GM18909 (cell line): ENCODE measurements at regions not wholly inside any gene's neighbourhood (a gene's known extent, or its start where the extent isn't known, plus 50 kb on each side); places are given as distances from the start of the nearest gene placed in this dataset.

ENCODE experiments used
- ATAC-seq: cut with Tn5 transposase; IDR thresholded peaks from one replicate; pipeline ENCODE4 v1.9.1; 2021; ENCODE audit warnings: mild to moderate bottlenecking; ENCODE audit not compliant: unreplicated experiment, poor library complexity

GRCh38 chr9:99361817-99362216 is 139.7 kb downstream of the SEC61B start:
- no peak for ATAC-seq

GRCh38 chr9:99362321-99362720 is 140.2 kb downstream of the SEC61B start:
- ATAC-seq: no peak

DNA sequence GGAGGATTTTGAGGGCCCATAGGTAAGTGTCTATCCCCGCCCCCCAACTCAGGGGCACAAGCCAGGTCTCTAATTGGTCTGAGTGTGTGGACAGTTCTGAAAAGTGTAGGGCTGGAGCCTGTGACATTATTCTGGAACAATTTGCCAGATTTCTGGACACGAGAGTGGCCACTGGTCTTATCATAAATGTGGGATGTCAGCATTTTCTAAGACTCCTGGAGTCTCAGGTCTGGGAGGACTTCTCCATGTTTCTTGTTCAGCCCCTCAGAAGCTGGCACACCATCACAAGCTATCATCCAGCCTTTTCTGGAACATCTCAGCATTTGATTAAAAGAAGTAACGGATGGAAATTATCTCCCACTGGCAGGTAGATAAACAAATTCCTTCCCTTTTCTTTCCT is 141.4 kb downstream of the SEC61B start:
- ATAC-seq: no peak

DNA sequence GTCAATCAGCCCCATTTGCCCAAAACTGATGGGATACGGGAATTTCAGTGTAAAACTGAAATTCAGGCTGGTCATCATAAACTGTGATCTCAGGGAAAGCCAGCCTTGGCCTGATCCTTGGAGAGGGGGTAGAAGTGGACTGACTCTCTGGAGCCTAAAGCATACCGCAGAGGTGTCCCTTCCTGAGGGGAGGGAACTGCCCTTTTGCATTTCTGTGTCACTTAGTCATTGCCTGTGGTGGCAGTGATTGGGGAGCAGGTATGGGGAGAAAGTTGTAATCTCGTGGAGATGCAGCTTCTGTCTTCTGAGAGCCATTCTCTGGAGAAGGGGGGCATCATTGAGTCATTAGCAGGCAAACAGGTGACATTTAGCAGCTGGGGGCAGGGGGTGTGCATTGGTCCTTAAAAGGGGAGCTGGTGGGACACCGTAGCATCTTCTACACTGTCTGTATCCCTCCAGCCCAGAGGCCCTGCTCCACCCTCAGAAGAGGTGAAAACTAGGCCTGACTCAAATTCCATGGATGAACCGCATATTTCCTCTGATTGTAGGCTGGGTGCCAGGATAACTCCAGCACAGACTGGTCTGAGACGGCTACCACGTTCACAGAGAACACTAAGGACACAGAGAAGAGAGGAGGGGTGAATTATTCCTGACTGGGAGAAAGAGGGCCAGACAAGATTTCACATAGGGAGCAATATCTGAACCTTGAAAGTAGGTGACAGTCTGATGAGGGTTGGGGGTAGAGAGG is 143.3 kb downstream of the SEC61B start:
- ATAC-seq: no peak

GRCh38 chr9:99366183-99366582 is 144.1 kb downstream of the SEC61B start:
- ATAC-seq: no peak

GRCh38 chr9:99366621-99367020 is 144.5 kb downstream of the SEC61B start:
- ATAC-seq: no peak

DNA sequence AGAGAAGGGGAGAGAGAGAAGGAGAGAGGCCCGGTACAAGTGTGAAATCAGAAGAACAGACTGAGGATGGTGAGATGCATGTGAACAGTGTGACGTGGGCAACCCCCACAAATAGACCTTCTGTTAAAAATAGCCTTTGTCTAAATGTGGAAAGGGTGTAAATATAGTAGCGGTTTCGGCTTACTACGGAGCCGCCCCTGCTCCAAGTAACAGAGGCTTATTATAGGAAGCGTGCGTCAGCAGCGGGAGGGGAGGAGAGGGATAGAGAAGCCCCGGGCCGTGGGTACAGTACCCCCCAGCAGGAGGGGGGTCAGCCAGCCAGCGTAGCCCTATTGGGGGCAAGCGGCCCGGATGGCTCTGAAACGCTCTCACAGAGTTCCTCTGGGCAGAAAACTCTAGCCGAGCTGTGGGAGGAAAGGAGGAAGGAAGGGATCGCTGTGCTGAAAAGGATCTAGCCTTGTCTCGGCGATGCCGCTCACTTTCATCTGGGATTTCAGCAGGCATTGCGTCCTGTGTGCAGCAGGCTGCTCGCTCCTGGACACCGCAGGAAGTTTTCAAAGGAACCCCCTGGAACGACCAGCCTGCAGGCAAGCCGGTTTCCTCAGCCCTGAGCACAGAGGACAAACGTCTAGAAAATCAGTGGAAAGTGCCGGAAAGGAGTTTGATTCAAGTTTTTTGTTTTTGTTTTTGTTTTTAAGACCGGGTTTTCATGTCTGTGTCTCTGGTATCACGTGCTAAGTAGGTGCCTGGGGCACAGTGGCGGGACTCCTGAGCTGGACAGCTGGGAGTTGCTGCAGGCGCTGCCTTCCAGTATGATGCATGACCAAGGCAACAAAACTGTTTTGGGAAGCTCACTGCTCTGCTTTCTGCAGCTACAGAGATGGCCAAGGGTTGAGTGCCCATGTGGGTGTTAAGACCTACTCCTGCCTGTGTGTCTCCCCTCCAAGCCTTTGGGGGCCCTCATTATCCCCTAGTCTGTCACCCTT is 146.6 kb downstream of the SEC61B start:
- ATAC-seq: peak; percentile 72

GRCh38 chr9:99369327-99369722 is 147.2 kb downstream of the SEC61B start:
- no peak for ATAC-seq

DNA sequence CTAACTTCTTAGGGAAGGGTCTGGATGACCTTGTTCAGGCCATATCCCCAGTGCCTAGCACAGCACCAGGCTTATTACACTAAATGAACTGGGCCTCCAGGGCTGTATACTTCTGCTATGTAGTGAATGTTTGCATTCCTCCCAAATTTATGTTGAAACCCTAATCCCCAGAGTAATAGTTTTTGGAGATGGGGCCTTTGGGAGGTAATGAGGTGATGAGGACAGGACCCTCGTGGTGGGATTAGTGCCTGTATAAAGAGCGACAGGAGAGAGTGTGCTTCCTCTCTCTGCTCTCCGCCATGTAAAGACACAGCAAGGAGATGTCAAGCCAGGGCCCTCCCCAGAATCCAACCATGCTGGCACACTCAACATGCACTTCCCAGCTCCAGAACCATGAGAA is 148.3 kb downstream of the SEC61B start:
- ATAC-seq: no peak

DNA sequence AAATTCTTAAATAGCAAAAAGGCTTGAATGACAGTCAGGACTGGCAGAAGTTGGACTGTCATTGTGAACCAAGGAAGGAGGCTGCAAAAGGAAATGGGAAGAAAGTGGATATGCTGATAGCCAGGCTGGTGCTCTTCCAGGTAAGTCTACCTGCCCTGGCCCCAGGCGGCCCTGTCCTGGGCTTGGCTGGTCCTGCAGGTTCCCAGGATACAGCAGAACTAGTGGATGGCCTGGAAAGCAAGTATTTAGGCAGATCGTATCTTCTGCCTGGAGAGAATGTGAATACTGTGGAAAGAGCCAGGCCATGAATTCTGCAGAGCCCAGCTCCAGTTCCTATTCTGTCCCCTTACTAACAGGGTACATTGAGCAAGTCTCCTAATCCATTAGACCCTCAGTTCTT is 149.3 kb downstream of the SEC61B start:
- ATAC-seq: no peak

DNA sequence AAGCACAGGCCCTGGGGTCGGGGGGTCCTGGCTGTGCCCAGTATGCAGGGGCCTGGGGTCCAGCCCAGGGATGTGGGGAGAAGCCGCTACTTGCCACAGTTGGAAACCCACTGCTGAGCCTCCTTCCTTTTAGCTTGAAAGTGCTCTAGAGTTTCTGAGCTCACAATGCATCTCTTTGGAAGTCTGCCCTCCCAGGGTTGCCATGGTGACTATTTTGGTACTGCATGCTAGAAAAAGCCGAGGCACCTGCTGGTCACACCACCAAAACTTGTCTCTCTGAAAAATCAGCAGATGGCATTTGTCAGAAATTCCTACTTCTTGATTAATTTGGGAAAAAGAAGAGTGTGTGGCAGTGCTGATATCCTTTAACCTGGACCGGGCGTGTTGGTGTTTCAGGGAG is 151.8 kb downstream of the SEC61B start:
- no peak for ATAC-seq

GRCh38 chr9:99374793-99375192 is 152.7 kb downstream of the SEC61B start:
- no peak for ATAC-seq

DNA sequence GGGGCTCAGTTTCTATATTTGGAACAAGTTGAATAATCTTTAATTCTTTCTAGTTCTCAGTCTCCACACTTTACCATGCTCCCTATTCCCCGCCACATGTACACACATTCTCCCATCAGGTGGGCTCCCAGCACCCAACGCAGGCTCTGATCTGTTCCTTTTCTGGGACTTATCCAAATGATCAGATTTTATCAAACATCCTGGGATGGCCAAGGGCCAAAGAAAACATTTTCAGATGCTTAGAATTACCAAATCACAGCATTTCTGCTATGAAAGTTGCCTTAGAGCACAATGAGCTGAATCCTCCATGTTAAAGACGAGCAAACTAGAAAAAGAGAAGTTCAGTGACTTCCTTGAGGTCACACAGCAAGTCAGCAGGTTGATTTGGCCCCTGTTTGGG is 153.4 kb downstream of the SEC61B start:
- no peak for ATAC-seq

DNA sequence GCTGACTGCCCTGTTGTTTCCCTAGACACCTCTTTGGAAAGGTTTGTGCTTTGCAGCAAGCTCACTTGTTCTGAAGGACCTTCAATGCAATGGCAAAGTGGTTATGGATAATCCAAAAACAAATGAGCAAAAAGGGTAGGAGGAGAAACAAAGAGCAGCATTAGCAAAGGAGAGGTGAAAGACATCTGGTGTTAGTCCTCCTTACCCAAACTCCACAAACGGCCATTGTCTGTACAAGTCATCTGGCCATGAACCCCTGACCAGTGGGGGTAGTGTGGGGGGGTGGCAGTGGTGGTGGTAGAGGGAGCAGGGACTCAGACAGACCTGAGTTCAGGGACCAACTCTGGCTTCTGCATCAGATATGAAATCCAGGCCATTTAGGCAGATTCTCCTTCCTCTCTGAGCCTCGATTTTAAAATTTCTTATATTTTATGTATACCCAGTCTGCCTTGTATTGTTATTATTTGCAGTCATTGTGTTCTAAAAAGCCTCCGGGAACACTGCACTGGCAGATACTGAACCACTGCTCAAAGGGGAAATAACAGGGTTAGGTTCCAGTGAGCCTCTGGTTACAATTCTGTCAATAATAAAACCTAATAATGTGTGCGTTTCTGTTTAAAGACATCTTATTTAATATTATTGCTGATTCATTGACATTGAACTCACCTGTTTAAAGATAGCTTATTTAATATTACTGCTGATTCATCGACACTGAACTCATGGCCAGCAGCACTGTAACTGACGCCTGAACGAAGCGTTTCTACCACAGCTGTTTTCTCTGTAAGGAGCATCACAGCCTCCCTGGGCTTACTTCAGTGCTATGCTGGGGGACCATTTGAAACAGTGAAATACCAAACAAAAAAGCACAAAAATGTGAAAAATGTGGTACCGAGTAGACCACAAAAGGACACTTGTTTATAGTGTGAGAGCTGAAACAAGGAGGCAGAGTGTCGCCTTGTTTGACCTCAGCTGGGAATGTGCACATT is 156.0 kb downstream of the SEC61B start:
- no peak for ATAC-seq

DNA sequence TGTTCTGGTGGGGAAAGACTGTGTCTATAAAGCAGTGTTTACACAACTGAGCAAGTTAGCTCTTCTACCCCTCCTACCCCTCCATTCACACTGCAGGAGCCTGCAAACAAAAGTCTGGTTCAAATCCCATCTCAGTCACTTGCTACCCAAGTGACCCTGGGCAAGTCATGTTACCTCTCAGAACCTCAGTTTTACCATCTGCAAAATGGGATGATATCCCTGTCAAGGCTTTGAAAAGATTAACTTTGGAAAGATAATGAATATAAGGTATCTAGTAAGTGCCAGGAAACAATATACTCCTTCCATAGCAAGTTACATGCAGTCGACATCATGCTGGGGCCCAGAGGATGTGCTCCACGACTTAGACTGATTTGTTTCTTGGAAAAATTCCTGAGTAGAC is 161.5 kb downstream of the SEC61B start:
- no peak for ATAC-seq

GRCh38 chr9:99385215-99385614 is 163.1 kb downstream of the SEC61B start:
- ATAC-seq: no peak

DNA sequence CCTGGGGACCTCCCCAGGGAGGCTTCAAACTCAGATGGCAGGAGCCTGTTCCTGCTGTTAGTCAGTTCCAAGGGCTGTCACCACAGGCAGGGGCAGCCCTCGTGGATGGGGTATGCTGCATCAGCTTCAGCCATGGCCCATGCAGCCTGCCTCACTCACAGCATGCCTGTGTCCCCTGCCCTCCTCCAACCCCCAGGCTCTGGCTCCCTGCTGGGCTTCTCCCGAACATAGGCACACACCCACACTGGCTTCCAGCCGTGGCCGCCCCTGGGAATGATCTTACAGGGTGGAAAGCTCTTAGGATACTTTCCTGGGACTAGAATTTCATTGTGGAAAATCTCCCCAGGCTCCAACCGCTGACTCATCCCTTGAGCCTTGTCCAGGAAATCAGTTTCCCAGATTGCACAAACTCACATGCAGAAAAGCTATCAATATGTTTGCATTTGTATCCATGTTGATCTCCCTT is 163.8 kb downstream of the SEC61B start:
- ATAC-seq: no peak

DNA sequence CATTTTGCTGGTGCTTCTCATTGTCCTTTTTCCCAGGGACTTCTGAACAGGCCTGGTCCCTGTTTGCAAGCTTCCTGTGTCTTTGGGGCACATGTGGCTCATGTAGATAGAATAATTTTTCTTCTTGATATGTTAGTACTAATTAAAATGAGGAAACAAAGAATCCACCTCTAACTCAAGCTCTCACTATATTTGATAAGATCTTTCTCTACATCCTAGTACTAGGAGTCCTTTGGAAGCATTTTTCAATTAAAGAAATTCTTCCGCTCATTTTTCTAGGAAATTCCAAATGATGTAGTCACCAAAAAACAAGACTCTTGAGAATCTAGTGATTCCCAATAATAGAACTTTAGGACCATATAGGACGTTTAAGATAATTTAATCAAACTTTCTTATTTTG is 165.3 kb downstream of the SEC61B start:
- ATAC-seq: no peak

- ATAC-seq: no peak
These were observed 167.3 kb downstream of the SEC61B start for GRCh38 chr9:99389087-99390033.
